HG02943 (cell line): ENCODE measurements at regions not wholly inside any gene's neighbourhood (a gene's known extent, or its start where the extent isn't known, plus 50 kb on each side); places are given as distances from the start of the nearest gene placed in this dataset.

ENCODE experiments used
- ATAC-seq: cut with Tn5 transposase; IDR thresholded peaks from one replicate; pipeline ENCODE4 v1.9.1; 2021; ENCODE audit warnings: mild to moderate bottlenecking, low read depth, moderate library complexity; ENCODE audit not compliant: unreplicated experiment

DNA sequence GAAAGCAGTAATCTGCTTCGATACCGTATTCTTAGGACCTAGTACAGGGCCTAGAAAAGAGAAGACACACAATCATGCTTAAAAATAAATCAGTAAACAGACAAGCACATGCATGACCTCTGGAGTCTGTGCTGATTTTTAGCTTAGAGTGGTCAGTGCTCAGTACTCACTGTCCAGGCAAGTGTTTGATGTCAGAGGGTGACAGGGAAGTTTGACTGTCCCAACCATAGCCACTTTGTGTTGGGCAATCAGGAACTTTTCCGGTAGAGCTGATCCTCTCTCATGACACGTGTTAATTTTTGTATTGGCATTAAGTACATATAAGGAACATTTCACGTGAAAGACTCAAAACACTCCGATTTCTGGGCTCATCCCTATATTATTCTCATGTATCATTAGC lies 464.7 kb upstream of the KLF4 start:
- no peak for ATAC-seq

DNA sequence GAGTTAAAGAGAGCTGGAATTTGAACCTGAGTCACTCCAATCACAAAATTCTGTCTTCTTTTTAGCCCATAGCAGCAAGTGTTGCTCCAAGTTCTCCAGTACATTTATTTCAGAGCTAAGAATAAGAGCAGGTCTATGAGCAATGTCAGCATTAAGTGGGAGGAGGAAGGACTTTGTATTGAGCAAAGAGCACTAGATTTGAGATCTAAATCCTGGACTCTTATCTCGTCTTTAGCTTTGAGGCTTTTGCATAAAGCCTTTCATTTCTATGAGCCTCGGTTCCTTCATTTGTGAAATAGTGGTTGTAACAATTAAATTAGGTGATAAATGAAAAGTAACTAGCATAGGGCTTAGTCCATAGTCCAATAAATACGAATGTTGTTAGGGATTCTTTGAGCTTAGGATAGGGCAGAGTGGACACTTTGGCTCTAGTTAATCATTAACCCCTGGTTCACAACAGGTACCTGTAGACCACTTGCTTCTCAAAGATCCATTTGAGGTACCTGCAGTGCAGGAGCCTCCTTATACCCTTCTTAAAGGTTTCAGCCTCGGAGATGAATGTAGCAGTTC lies 464.1 kb upstream of the KLF4 start:
- no peak for ATAC-seq

DNA sequence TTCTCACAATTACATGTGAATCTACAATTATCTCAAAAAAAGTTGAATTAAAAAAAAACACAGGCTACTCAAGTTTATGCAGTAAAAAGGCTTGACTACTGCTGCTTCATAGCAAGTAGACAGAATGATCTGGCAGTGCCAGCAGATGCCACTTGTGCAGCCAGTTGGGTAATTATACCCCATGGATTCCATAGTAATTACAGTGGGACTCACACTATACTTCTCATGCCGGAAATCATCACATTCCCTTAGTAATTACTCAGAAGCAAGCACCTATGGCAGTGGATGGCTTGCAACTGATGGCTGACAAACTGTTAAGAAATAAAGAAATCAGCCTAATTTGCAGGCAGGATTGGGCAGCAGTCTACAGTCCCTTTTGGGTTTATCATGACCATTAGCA lies 463.2 kb upstream of the KLF4 start:
- ATAC-seq = no peak

DNA sequence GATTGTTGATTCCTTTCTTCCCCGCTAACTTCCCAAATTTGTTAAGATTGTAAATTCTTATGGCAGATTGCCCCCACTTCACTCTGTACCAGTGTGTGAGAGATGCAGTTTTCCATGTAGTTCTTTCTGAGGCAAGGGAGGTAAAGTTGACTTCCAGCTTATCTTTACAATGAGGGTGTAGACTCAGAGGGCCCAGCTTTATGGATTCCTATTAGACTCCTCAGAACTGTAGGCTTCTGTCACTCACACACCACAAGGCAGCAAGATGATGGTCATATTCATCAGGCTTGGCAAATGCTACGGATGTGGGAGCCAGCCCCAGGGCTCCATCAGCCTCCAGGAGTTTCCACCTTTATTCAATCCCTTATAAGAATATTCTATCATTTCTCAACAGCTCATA lies 461.9 kb upstream of the KLF4 start:
- no peak for ATAC-seq

- ATAC-seq = no peak
Measured at GRCh38 chr9:107949061-107949460, 459.5 kb upstream of the KLF4 start.

GRCh38 chr9:107948601-107949000 lies 459.0 kb upstream of the KLF4 start:
- ATAC-seq = no peak

GRCh38 chr9:107948086-107948485 lies 458.5 kb upstream of the KLF4 start:
- no peak for ATAC-seq

DNA sequence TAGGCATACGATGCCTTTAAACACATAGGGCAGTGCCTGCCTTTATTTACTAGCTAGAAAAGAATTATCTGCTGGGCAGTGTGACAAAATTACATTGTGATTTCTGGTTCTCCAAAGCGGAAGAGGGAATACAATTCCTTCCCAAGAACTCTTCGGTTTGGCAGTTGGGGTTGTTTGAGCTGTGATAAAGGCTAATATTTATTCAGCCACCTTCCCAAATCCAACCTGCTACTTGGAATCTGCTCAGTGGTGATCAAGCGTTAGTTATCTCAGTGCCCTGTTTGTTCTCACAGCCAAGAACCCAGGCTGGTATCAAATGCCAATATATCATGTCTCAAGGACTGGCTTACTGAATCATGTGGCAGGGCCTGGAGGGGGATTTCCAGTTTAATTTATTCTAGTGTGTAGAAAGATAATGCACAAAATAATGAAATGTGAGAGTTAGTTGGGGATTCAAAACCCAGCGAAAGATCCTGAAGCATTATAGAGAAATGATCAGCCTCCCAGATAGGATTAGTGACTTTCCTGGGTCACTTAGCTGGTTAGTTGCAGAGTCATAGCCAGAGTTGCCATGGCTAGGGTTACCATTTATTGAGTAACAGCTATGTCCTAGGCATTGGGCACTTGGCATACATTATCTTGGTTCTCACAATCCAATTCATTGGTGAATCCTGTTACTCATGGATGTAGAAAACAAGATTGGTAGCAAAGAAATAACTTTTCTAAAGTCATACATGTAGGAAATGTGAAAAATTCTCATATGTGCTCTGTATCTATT lies 457.0 kb upstream of the KLF4 start:
- ATAC-seq = no peak

- ATAC-seq = no peak
Measured at GRCh38 chr9:107945961-107946360, 456.4 kb upstream of the KLF4 start.

GRCh38 chr9:107945493-107945892 lies 455.9 kb upstream of the KLF4 start:
- no peak for ATAC-seq

DNA sequence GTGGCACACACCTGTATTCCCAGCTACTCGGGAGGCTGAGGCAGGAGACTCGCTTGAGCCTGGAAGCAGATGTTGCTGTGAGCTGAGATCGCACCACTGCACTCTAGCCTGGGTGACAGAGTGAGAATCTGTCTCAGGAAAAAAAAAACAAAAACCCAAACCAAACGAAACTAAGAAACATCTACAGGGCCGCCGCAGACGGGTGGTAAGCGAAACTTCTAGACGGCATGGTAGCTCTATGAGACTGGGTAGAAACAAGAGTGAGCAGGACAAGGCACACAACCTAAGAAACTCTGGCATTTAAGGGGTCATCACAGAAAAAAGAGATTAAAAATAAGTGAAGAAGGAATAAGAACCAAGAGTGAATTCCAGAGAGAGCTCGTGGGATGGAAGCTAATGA lies 454.8 kb upstream of the KLF4 start:
- ATAC-seq = no peak

GRCh38 chr9:107943901-107944300 lies 454.3 kb upstream of the KLF4 start:
- ATAC-seq = no peak

DNA sequence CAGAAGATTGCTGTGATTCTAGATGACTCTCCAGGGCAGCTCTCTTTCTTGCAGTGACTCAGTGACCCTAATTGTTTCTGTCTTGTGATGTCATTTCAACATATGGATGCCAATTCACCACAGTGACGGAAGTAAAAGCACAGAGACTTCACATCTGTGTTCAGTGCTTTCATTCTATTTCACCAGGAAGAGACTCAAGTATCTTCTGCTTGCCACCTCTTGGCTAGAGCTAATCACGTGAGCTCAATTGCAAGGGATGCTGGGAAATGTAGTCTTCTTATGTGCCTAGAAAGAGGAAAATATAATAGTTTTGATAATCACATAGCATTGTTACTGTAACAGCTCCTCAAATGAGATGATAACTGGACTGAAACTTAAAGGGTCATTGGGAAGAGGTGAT lies 453.3 kb upstream of the KLF4 start:
- no peak for ATAC-seq

GRCh38 chr9:107942291-107942690 lies 452.7 kb upstream of the KLF4 start:
- no peak for ATAC-seq

DNA sequence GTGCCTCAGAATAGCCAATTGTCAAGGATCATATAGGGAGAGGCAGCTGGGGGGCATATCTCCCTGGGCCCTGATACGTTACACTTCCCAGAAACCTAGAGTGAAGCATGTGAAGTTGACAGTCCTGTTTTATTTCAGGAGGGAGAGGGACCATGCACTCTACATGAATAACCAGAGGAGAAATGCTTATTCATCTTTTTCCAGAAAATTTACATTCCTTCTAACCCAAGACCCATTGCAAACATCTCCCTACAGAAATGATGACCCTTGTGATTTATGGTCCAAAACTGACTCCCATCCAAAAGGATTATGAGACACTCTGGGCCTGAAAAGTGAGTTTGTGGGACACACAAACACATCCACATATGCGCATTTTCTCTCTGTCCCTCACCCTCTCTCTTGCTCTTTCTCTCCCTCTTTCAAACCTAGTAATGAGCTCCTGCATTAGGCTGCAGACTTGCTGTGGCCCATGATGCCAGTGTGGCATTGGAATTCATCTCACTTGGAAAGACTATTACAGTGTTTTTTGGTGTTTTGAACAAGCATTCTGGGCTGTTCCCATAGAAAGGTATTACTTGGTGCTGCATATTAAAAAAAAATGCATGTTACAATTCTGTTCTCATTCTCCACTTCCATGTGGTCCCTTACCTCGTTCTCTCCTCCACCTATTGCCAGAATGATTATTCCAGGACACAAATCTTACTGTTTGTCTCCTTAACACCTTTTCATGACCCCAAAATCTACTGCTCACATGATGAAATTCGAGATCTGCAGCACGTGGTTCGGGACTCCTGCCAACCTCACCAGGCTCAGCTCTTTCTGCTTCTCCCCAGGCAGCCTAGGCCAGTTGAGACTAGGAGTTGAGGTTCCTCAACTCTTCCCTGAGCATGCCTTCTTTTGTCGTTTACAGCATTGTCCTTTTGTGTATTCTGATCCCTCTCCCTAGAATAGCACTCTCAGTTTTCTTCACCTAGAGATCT lies 451.3 kb upstream of the KLF4 start:
- ATAC-seq = no peak

- ATAC-seq = no peak
Measured at GRCh38 chr9:107938801-107939386, 449.3 kb upstream of the KLF4 start.

GRCh38 chr9:107935931-107936330 lies 446.4 kb upstream of the KLF4 start:
- no peak for ATAC-seq

DNA sequence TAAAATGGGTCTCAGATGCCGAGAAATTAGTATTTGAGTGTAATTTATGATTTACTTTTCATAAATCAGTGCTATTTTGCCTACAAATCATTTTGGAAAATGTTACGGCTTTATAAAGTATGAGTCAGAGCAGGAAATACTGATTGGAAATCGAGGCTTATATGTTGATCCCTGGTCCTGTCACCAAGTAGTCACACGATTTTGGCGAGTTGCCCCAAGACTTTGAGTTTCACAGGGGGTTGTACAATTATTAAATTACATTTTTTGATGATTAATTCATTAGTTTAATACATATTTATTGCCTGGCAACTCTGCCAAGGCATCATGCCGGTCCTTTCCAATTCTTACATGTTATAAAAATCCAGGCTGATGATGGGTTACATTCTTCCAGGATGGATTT lies 443.9 kb upstream of the KLF4 start:
- ATAC-seq = no peak

DNA sequence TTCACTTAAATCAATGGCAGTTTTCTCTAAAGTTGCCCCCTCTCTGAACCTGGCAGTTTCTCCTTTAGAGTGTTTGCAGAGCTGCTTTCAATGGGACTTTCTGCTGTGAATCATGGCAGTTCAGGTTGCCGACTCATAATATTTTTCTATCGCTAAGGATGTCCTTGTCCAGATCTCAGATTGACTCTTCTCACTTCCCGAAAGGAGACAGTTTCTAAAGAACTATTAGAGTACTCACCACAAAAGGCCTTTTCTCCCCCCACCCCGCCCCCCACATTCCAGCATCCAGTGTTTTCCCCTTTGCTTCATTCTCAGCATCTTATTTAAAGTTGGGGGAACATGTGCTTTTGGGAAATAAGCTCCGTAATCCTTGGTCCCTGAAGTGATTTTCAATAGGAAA lies 443.5 kb upstream of the KLF4 start:
- ATAC-seq = no peak

- no peak for ATAC-seq
Measured at GRCh38 chr9:107932601-107933000, 443.0 kb upstream of the KLF4 start.

- no peak for ATAC-seq
Measured at GRCh38 chr9:107932046-107932445, 442.5 kb upstream of the KLF4 start.
